ENCODE measurements at regions not wholly inside any gene's neighbourhood (a gene's known extent, or its start where the extent isn't known, plus 50 kb on each side); places are given as distances from the start of the nearest gene placed in this dataset.

DNA sequence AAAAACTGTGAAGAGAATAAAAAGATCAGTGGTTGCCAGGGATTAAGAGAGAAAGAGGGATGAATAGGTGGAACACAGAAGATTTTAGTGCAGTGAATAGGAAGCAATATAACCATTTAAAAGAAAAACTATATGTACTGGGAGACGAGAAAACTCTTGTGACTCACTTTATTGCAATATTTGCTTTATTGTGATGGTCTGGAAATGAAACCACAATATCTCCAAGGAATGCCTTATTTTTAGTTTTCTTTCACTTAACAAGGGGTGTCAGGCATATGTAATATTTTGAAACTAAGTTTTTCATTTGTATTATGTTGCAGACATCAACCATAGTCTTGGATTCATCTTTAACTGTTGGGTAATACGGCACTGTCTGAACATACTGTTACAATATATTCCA lies 1308.2 kb downstream of the PCDH9 start:
- TF ChIP-seq, protein P1, sequence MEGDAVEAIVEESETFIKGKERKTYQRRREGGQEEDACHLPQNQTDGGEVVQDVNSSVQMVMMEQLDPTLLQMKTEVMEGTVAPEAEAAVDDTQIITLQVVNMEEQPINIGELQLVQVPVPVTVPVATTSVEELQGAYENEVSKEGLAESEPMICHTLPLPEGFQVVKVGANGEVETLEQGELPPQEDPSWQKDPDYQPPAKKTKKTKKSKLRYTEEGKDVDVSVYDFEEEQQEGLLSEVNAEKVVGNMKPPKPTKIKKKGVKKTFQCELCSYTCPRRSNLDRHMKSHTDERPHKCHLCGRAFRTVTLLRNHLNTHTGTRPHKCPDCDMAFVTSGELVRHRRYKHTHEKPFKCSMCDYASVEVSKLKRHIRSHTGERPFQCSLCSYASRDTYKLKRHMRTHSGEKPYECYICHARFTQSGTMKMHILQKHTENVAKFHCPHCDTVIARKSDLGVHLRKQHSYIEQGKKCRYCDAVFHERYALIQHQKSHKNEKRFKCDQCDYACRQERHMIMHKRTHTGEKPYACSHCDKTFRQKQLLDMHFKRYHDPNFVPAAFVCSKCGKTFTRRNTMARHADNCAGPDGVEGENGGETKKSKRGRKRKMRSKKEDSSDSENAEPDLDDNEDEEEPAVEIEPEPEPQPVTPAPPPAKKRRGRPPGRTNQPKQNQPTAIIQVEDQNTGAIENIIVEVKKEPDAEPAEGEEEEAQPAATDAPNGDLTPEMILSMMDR (IDR thresholded peaks at IDR 0.05): no peak
- no peak for TF ChIP-seq POLR2A (IDR thresholded peaks at IDR 0.05)
- TF ChIP-seq POLR2AphosphoS5 (IDR thresholded peaks at IDR 0.05): no peak

Data from prostate gland (tissue), 2 donors.